Activated T-helper 1 cell treated with anti-CD3 and anti-CD28 coated beads, Interleukin-12 subunit alpha, Interleukin-12 subunit beta, Interleukin-2, Interleukin-4 antibody, amounts not matched to agents 30 ng/mL and 10 ng/mL and 1 ng/mL, durations not matched to agents 14 hours and 24 hours and 36 hours (primary cell): ENCODE measurements at regions not wholly inside any gene's neighbourhood (a gene's known extent, or its start where the extent isn't known, plus 50 kb on each side); places are given as distances from the start of the nearest gene placed in this dataset.
"Not testable (repeated sequence)": the region's sequence is repeated elsewhere in the genome, so short reads cannot be mapped to it uniquely, and the experiment has no call there.

Experiments used
- DNase-seq: peaks from one replicate; pipeline ENCODE4 v3.0.0; 2021; ENCODE audit warnings: low spot score
- H3K27ac Mint-ChIP-seq: one replicate; pipeline ENCODE4 v1.8.0; 2021; ENCODE audit warnings: mild to moderate bottlenecking, mixed read lengths
- H3K27me3 Mint-ChIP-seq: one replicate; pipeline ENCODE4 v1.8.0; 2022; ENCODE audit warnings: mild to moderate bottlenecking, moderate library complexity, mixed read lengths; ENCODE audit not compliant: insufficient read depth
- H3K36me3 Mint-ChIP-seq: one replicate; pipeline ENCODE4 v1.8.0; 2021; ENCODE audit warnings: low read depth, mixed read lengths
- H3K4me1 Mint-ChIP-seq: one replicate; pipeline ENCODE4 v1.8.0; 2021; ENCODE audit warnings: low read depth, mixed read lengths
- H3K4me3 Mint-ChIP-seq: one replicate; pipeline ENCODE4 v1.8.0; 2021; ENCODE audit warnings: mild to moderate bottlenecking, moderate library complexity, mixed read lengths
- H3K9me3 Mint-ChIP-seq: one replicate; pipeline ENCODE4 v1.8.0; 2021; ENCODE audit warnings: mixed read lengths
- intact Hi-C: fragments of 100-400 bp; cut with micrococcal nuclease; formaldehyde crosslinking; loops from one replicate; pipeline ENCODE4 v1.15.1; 2024

DNA sequence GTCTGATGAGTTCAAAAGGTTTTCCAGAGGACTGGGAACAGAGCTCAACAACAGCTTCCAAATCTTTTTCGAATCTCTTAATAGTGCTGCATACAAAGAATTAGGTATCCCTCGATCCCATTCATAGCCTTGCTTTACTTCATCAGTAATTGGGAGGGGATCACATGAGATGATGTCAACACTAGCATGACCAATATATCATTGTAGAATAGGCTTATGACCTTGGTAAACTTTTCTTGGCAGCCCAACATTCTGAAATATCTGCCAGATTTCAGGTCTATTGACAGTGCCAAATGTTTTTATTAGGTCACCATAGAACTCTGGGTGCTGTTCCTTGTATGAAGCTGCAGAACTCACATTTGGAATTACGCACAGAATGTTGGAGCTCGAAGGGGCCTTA lies 228.9 kb downstream of the FGF10 start:
- Mint-ChIP-seq H3K27me3 (no peaks in the 10 kb centered on the region), H3K4me3 (no peak overlapping the region), H3K27ac (no peak overlapping the region), H3K9me3 (peaks cover 14% of the 10 kb centered on the region), H3K4me1 (no peaks in the 10 kb centered on the region), H3K36me3 (no peaks in the 10 kb centered on the region)
- intact Hi-C loops = no loop called here
- no peak for DNase-seq

DNA sequence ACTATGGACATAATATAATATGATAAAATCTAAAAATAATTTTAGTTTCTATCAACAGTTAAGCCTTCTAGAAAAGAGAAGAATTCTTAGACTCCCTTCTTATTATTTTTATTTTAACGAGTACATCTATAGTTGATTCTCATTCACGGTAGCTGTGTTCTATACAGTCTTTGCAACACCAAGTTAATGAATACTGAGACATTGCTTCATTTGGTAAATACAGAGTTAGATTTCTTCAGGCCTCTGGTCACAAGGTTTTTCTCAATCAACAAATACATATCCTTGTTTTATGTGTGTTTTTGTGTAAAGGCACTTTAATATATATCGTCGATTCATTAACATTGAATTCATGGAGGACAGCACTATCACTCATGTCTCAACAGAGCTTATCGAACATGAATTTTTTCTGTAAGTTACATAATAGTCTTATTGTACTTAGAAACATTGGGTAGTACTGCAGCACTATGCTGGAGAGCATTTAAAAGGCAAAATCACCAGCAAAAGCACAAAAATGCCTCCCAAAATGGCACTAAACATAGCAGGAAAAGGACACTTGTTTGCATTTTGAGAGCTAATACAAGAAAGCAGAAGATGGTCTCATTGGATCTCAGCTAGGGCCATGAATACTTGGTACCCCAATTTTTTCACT lies 239.0 kb downstream of the FGF10 start:
- Mint-ChIP-seq H3K36me3 (no peaks in the 10 kb centered on the region), H3K4me3 (no peak overlapping the region), H3K9me3 (peaks cover 15% of the 10 kb centered on the region), H3K4me1 (no peaks in the 10 kb centered on the region), H3K27ac (no peak overlapping the region), H3K27me3 (no peaks in the 10 kb centered on the region)
- DNase-seq = no peak
- intact Hi-C loops = no loop called here

DNA sequence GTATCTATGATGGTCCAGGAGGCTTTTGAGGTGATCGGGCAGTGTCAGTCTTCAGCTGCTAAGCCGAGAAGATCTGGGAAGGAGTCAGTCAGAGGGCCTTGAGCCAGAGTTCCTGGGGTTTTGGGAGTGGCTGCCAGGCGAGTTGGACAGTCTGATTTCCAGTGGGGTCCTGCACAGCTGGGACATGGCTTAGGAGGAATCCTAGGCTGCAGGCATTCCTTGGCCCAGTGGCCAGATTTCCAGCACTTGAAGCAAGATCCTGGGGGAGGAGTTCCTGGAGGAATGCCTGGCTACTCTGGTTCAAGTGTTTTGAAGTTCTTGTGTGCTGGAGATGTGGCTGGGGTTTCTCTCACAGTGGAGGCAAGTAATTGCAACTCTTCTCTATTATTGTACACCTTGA lies 271.3 kb downstream of the FGF10 start:
- H3K4me3 Mint-ChIP-seq, H3K4me1 Mint-ChIP-seq, DNase-seq, H3K27ac Mint-ChIP-seq, H3K27me3 Mint-ChIP-seq, H3K36me3 Mint-ChIP-seq, intact Hi-C loops: not testable (repeated sequence)
- peaks cover 11% of the 10 kb centered on the region for H3K9me3 Mint-ChIP-seq

DNA sequence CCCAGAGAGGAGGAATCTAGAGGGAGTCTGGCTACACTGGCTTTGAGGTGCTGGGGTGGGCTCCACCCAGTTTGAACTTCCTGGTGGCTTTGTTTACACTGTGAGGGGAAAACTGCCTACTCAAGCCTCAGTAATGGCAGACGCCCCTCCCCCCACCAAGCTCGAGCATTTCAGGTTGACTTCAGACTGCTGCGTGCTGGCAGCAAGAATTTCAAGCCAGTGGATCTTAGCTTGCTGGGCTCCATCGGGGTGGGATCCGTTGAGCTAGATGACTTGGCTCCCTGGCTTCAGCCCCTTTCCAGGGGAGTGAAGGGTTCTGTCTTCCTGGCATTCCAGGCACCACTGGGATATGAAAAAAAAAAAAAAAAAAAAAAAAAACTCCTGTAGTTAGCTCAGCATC lies 281.0 kb downstream of the FGF10 start:
- H3K27me3 Mint-ChIP-seq, H3K4me1 Mint-ChIP-seq, H3K36me3 Mint-ChIP-seq, H3K27ac Mint-ChIP-seq, DNase-seq, intact Hi-C loops, H3K4me3 Mint-ChIP-seq: not testable (repeated sequence)
- H3K9me3 Mint-ChIP-seq = peaks cover 26% of the 10 kb centered on the region

DNA sequence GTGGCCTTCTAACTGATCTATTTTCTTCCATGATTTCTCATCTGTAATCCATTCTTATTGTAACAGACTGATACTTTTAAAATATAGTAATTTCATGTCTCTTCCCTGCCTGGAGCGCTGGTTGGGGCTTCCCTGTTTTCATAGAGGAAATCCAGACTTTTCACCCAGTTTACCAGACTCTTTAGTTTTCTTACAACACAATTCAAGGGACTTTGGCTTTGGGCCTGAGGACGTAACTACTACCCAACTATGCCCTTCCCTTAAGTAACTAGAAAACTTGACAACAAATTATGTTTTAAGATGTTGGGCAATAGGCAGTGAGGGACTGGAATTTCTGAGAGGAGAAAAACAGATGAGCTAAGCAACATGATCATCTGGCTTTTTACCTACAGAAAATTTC lies 289.6 kb downstream of the FGF10 start:
- Mint-ChIP-seq H3K4me1 (no peaks in the 10 kb centered on the region), H3K4me3 (no peak overlapping the region), H3K27ac (no peak overlapping the region), H3K36me3 (no peaks in the 10 kb centered on the region), H3K9me3 (peaks cover 7% of the 10 kb centered on the region), H3K27me3 (no peaks in the 10 kb centered on the region)
- DNase-seq = no peak
- intact Hi-C loops = no loop called here

DNA sequence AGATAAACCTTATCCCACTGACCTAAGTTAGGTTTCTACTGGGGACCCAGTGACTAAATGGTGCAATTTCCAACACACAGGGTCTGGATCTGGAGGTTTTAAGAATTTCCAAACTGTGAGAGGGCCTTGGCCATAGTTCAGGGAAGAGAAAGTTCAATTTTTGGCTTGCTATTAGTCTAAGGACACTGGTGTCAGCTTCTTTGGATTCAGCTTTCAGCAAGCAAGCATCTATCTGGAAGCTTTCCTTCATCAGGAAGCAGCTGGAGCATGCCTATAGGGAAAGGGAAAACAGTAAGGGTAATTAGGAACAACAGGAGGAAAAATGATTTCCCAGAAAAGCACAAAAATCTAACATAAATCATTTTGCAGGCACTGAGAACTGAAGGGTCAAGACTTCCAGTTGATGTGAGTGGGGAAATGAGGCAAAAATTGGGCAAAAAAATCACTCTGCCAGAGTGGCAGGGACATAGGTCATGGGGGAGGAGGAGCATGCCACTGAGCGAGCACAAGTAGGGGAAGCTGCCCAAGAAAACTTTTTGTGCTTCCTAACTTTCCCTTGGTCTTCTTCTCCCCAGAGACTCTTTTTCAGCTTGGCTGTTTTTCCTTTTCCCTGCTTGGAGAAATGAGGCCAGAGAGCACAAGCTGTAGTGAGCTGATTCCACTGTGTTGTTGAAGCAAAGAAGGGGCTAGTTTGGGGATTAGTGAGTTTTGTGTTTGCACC lies 299.6 kb downstream of the FGF10 start:
- no peak for DNase-seq
- H3K27ac Mint-ChIP-seq = no peak overlapping the region
- H3K4me3 Mint-ChIP-seq = no peak overlapping the region
- H3K9me3 Mint-ChIP-seq = peaks cover 1% of the 10 kb centered on the region
- intact Hi-C loops = no loop called here
- no peaks in the 10 kb centered on the region for H3K36me3 Mint-ChIP-seq
- H3K27me3 Mint-ChIP-seq = no peaks in the 10 kb centered on the region
- no peaks in the 10 kb centered on the region for H3K4me1 Mint-ChIP-seq

DNA sequence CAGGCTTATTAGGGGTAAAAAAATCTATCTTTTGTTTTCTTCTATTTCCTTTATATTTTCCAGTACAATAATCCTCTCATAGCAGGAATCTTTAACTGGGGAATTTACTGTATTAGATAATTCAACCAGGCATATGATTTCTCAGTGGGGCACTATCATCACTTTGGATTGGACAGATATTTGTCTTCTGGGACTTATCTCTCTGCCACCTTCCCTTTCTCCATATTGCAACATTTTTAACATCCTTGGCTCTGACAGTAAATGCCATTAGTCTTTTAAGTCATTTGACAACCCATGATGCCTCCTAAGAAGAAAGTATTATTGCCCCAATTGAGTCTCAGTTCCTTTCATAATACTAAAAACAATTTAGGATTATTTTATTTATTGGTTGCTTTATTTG lies 304.1 kb downstream of the FGF10 start:
- Mint-ChIP-seq H3K4me1 (no peaks in the 10 kb centered on the region), H3K27me3 (no peaks in the 10 kb centered on the region), H3K9me3 (peaks cover 6% of the 10 kb centered on the region), H3K27ac (no peak overlapping the region), H3K4me3 (no peak overlapping the region), H3K36me3 (no peaks in the 10 kb centered on the region)
- intact Hi-C loops = no loop called here
- no peak for DNase-seq

DNA sequence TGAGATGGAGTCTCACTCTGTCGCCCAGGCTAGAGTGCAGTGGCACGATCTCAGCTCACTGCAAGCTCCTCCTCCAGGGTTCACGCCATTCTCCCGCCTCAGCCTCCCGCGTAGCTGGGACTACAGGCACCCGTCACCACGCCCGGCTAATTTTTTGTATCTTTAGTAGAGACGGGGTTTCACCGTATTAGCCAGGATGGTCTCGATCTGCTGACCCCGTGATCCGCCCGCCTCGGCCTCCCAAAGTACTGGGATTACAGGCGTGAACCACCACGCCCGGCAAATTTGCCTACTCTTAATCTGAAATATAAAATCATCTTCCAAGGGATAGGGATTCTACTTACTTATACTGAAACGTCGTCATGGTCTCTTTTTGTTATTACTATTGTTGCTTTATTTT lies 314.7 kb downstream of the FGF10 start:
- H3K36me3 Mint-ChIP-seq, H3K4me3 Mint-ChIP-seq, intact Hi-C loops: not testable (repeated sequence)

DNA sequence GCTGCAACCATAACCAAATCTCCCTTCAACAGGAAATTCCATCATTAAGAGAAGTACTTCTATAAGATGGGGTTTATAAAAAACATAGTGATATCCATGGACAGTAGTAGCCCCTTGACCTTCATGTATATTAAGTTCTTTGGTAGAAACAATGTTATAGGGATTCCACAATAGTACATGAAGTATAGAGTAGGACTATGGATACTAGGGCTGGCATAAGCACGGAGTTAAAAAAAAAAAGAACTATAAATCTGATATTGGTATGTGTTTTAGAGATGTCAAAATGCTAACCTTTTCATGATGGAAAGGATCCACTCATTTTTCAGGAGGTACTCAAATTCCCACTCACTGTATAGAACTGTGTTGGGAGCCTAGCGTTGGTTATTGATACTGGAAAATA lies 337.6 kb downstream of the FGF10 start:
- no peak for DNase-seq
- Mint-ChIP-seq H3K4me1 (no peaks in the 10 kb centered on the region), H3K4me3 (no peak overlapping the region), H3K27ac (no peak overlapping the region), H3K27me3 (no peaks in the 10 kb centered on the region), H3K36me3 (no peaks in the 10 kb centered on the region), H3K9me3 (peaks cover 4% of the 10 kb centered on the region)
- intact Hi-C loops = no loop called here

More for the DNA sequence above, 314.7 kb downstream of the FGF10 start:
- H3K27me3 Mint-ChIP-seq, H3K27ac Mint-ChIP-seq, DNase-seq, H3K4me1 Mint-ChIP-seq, H3K9me3 Mint-ChIP-seq: not testable (repeated sequence)

DNA sequence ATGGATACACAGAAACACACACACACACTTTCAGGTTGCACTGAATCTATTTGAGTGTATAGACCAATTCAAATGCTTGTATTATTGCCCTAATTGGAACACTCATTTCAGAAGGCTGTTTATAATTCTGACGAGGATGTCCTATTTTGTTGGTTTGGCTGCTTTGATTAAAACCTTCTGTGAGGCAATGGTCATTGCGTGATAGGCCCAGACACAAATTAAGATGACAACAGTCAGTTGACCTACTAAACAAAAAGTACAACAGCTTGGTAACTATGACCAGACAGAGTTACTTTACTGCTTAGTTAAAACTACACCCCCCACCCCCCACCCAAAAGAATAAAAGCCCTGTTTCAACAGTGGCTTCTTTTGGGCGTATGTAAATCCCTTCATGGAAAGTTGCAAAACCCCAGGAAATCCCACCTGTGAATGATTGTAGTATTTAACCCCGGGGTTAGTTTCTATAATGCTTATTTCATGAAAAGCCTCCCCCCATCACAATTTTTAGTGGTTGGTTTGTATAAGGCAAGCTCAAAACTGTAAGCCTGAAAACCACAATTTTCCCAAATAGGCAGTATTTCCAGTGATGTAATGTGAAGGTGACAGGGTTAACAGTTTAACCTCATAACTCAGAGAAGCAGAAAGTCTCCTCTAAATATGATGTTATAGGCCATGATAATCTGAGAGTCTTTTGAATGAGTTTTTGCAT lies 340.8 kb downstream of the FGF10 start:
- no peak overlapping the region for H3K4me3 Mint-ChIP-seq
- H3K27me3 Mint-ChIP-seq = no peaks in the 10 kb centered on the region
- DNase-seq = no peak
- no peaks in the 10 kb centered on the region for H3K4me1 Mint-ChIP-seq
- no peak overlapping the region for H3K27ac Mint-ChIP-seq
- peaks cover 13% of the 10 kb centered on the region for H3K9me3 Mint-ChIP-seq
- H3K36me3 Mint-ChIP-seq = no peaks in the 10 kb centered on the region
- intact Hi-C loops = no loop called here

DNA sequence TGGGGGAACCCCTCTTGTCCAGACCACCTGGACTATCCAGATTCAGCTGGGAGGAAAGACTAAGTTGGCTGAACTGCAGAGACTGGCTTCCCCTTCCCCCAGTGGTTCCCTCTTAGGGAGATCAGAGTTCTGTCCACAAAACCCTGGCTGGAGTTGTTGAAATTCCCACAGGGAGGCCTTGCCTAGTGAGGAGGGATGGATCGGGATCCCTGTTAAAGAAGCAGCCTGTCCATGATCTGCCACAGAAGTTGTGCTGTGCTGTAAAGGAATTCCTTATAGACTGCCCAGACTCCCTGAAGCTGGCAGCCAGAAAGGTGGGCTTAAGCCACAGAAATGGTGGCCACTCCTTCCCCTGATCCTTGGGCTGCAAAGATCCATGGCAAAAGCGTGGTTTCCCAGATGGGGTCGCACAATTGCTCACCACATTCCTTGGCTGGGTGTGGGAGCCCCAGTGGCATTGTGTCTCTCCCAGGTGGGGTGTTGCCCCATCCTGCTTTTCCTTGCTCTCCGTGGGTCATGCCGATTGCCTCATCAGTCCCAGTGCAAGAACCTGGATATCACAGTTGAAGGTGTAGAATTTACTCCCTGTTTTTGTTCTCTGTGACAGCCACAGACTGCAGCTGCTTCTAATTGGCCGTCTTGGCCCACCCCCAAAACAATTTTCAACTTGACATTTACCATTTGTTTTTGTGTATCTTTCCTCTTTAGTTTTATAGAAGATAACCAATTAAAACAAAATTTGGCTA lies 342.4 kb downstream of the FGF10 start:
- H3K36me3 Mint-ChIP-seq = no peaks in the 10 kb centered on the region
- H3K4me3 Mint-ChIP-seq = no peak overlapping the region
- H3K27me3 Mint-ChIP-seq = no peaks in the 10 kb centered on the region
- H3K27ac Mint-ChIP-seq = no peak overlapping the region
- no peak for DNase-seq
- H3K4me1 Mint-ChIP-seq = no peaks in the 10 kb centered on the region
- peaks cover 10% of the 10 kb centered on the region for H3K9me3 Mint-ChIP-seq
- intact Hi-C loops = no loop called here

DNA sequence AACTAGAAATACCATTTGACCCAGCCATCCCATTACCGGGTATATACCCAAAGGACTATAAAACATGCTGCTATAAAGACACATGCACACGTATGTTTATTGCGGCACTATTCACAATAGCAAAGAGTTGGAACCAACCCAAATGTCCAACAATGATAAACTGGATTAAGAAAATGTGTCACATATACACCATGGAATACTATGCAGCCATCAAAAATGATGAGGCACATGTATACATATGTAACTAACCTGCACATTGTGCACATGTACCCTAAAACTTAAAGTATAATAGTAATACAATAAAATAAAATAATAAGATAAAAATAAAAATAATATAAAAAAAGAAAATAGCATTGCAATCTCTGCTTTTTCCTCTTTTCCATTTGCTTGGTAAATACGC lies 344.7 kb downstream of the FGF10 start:
- intact Hi-C loops, H3K36me3 Mint-ChIP-seq, H3K27ac Mint-ChIP-seq, H3K27me3 Mint-ChIP-seq, DNase-seq, H3K4me3 Mint-ChIP-seq, H3K4me1 Mint-ChIP-seq: not testable (repeated sequence)
- H3K9me3 Mint-ChIP-seq = peaks cover 24% of the 10 kb centered on the region

DNA sequence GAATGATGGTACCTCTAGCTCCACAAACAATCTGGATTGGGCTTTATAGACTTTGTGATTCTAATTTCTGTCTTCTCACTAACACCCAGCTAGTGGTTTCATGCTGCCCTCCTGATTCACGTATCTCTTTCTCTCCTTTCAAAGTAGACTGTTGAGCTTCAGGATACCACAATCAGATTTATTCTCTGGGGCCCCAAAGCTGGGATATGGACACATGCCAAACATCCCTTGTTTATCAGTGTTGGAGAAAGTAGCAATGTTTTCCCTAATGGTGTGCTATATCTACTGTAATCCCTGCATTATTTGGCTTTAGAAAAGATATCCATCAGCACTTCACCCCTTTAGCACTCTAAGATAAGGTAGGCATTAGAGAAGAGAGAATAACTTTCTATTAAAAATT lies 361.0 kb downstream of the FGF10 start:
- Mint-ChIP-seq H3K4me1 (no peaks in the 10 kb centered on the region), H3K9me3 (peaks cover 3% of the 10 kb centered on the region), H3K4me3 (no peak overlapping the region), H3K36me3 (no peaks in the 10 kb centered on the region), H3K27ac (no peak overlapping the region), H3K27me3 (no peaks in the 10 kb centered on the region)
- DNase-seq = no peak
- intact Hi-C loops = no loop called here
